ENCODE measurements at regions not wholly inside any gene's neighbourhood (a gene's known extent, or its start where the extent isn't known, plus 50 kb on each side); places are given as distances from the start of the nearest gene placed in this dataset.

DNA sequence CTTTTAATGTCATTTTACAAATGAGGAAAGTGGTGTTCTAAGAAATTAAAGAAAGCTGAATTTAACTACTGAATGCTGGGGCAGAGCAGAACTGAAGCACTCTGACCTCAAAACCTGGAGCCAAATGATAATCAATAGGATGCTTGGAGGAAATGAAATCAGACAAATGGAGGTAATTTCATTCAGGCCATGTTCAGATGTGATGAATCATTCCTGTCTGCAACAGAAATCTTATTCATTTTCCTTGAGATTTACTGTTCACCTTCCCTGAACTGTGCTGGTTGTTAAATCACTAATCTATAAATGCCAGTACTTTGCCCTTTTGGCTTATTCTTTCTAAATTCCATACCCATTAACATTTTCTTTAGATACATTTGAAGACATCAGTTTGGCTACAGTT is 85.6 kb upstream of the SNX7 start:
- no peak overlapping the region for H3K27ac ChIP-seq (ENCODE audit: low read depth in 2 of 2, low read length in 1 of 2)
- no peaks in the 10 kb centered on the region for H3K27me3 ChIP-seq (ENCODE audit: insufficient read depth)
- TF ChIP-seq NFIC (IDR thresholded peaks at IDR 0.05; ENCODE audit: borderline replicate concordance) (no peak), NRF1 (IDR thresholded peaks at IDR 0.05; ENCODE audit: low read depth, low read length) (no peak), MAX (IDR thresholded peaks at IDR 0.05; ENCODE audit: low read depth) (no peak), FOXJ3 (CRISPR knock-in tag; IDR thresholded peaks at IDR 0.05) (no peak), SIN3A (IDR thresholded peaks at IDR 0.05; ENCODE audit: borderline replicate concordance, low read depth, low read length) (no peak), CTCF (IDR thresholded peaks at IDR 0.05) (no peak), FOXM1 (IDR thresholded peaks at IDR 0.05; ENCODE audit: low read depth) (no peak), YY1 (IDR thresholded peaks at IDR 0.05; ENCODE audit: low read depth) (no peak), RXRA (IDR thresholded peaks at IDR 0.05; ENCODE audit: borderline replicate concordance, low read depth) (no peak), RFX5 (IDR thresholded peaks at IDR 0.05; ENCODE audit: low read length) (no peak), JUND (IDR thresholded peaks at IDR 0.05) (no peak), RAD21 (IDR thresholded peaks at IDR 0.05; ENCODE audit: low read length) (no peak), GABPA (IDR thresholded peaks at IDR 0.05; ENCODE audit: low read depth) (no peak), SMC3 (IDR thresholded peaks at IDR 0.05; ENCODE audit: low read depth, low read length) (no peak)
- TF ChIP-seq, protein P1, sequence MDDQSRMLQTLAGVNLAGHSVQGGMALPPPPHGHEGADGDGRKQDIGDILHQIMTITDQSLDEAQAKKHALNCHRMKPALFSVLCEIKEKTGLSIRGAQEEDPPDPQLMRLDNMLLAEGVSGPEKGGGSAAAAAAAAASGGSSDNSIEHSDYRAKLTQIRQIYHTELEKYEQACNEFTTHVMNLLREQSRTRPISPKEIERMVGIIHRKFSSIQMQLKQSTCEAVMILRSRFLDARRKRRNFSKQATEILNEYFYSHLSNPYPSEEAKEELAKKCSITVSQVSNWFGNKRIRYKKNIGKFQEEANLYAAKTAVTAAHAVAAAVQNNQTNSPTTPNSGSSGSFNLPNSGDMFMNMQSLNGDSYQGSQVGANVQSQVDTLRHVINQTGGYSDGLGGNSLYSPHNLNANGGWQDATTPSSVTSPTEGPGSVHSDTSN (IDR thresholded peaks at IDR 0.05) = no peak
- TF ChIP-seq, protein P2, sequence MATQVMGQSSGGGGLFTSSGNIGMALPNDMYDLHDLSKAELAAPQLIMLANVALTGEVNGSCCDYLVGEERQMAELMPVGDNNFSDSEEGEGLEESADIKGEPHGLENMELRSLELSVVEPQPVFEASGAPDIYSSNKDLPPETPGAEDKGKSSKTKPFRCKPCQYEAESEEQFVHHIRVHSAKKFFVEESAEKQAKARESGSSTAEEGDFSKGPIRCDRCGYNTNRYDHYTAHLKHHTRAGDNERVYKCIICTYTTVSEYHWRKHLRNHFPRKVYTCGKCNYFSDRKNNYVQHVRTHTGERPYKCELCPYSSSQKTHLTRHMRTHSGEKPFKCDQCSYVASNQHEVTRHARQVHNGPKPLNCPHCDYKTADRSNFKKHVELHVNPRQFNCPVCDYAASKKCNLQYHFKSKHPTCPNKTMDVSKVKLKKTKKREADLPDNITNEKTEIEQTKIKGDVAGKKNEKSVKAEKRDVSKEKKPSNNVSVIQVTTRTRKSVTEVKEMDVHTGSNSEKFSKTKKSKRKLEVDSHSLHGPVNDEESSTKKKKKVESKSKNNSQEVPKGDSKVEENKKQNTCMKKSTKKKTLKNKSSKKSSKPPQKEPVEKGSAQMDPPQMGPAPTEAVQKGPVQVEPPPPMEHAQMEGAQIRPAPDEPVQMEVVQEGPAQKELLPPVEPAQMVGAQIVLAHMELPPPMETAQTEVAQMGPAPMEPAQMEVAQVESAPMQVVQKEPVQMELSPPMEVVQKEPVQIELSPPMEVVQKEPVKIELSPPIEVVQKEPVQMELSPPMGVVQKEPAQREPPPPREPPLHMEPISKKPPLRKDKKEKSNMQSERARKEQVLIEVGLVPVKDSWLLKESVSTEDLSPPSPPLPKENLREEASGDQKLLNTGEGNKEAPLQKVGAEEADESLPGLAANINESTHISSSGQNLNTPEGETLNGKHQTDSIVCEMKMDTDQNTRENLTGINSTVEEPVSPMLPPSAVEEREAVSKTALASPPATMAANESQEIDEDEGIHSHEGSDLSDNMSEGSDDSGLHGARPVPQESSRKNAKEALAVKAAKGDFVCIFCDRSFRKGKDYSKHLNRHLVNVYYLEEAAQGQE (IDR thresholded peaks at IDR 0.05; ENCODE audit: low read depth, low read length) = no peak
- H3K4me1 ChIP-seq (ENCODE audit: control insufficient read depth in 1 of 2, insufficient read depth in 2 of 2, low read depth in 1 of 2, low read length in 1 of 2) = peaks cover 0 to 3% of the 10 kb centered on the region in 2 experiments; a peak in 1 of 4 replicates
- H2AFZ ChIP-seq (ENCODE audit: low read depth) = no peak overlapping the region
- H3K79me2 ChIP-seq (ENCODE audit: insufficient read depth) = no peaks in the 10 kb centered on the region
- no peak overlapping the region for H3K4me2 ChIP-seq
- no peaks in the 10 kb centered on the region for H3F3A ChIP-seq (replicated peaks; ENCODE audit: insufficient read depth)
- H4K20me1 ChIP-seq (ENCODE audit: insufficient read depth) = no peaks in the 10 kb centered on the region
- POLR2A ChIA-PET = no interaction called here
- H3K9me3 ChIP-seq = no peaks in the 10 kb centered on the region
- no peaks in the 10 kb centered on the region for H3K36me3 ChIP-seq (replicated peaks in 1 of 2; ENCODE audit: control insufficient read depth in 1 of 2, insufficient read depth in 2 of 2, low read length in 1 of 2)
- DNase-seq = no peak
- H3K9me2 ChIP-seq = no peaks in the 10 kb centered on the region
- CTCF ChIA-PET = interaction anchor here (0.6 kb wide), 1 partner anchor 951 kb away, joined by 3 read pairs; no protein-coding TSS in a partner anchor
- H3K9ac ChIP-seq = no peak overlapping the region
- no peak overlapping the region for H3K4me3 ChIP-seq (ENCODE audit: low read depth in 2 of 2, low read length in 1 of 2)
